Fibroblast of skin of right quadriceps (primary cell): ENCODE measurements at regions not wholly inside any gene's neighbourhood (a gene's known extent, or its start where the extent isn't known, plus 50 kb on each side); places are given as distances from the start of the nearest gene placed in this dataset.
"Not testable (repeated sequence)": the region's sequence is repeated elsewhere in the genome, so short reads cannot be mapped to it uniquely, and the experiment has no call there.

Experiments
- DNase-seq: peaks from one replicate; pipeline ENCODE4 v3.0.0-alpha.2; 2013

DNA sequence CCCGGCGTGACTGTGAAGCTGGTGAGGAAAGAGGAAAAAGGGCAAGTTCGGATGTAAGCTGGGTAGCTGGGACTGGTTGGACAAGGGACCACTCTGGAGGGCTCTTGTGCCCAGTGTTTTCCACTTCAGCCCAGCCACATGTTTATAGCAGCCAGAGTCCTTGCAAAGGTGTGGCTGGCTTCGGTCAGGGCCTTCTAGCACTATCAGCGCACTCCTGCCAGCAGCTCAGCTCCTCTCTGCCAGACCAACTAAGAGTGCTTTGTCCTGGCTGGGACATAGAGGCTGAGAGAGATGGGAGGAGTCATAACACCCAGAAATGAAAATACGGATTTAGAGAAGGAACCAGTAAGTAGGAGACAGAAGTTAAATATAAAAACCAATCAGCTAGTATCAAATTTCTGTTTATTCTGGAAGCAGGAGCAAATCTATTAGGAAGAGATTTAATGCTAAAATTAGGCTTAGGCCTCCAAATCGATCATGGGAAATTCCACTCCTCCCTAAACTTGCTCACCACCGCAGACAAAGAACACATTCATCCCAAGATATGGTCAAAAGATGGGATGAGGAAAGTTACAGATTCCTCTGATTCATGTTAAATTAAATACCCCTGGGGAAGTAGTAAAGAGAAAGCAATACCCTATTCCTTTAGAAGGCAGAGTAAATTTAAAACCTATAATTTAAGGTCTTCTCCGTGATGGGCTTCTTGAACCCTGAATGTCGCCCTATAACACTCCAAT lies 135.0 kb downstream of the RALA start:
- no peak for DNase-seq

DNA sequence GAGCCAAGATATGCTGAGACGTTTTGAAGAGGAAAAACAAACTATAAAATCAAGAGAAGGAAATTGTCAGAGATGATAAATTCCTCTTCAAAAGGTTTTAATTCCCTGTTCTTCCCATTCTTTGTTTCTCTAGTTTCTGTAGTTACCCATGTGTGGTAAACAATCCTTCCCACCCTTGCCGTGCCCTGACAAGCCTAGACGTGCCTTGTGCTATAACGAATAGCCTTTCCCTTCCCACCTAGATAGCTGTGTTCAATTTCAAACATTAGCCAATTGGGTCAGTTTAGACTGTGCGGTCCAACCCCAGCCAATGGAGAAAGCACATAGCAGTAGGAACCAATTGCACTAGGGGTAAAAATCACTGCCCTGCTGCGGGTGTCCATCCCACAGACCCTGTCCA lies 138.1 kb downstream of the RALA start:
- DNase-seq, result no peak

DNA sequence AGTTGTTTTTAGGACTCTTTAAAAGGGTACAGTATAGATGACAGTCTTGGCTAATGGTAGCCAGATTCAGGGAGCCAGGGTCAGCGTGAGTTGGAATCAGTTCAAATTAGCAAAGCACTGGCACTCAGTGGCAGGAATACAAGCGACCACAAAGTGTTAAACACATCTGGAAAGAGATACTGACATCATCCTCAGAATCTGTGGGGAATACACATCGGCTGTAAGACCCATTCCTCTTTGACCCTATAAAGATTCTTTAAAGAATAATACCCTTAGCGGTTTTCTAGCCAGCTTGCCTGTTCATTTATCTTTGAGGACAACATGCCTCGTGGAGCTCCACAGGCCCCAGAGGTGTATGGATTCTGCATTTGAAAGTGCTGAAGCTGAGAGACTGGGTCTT lies 139.1 kb downstream of the RALA start:
- peak; percentile 39 for DNase-seq

DNA sequence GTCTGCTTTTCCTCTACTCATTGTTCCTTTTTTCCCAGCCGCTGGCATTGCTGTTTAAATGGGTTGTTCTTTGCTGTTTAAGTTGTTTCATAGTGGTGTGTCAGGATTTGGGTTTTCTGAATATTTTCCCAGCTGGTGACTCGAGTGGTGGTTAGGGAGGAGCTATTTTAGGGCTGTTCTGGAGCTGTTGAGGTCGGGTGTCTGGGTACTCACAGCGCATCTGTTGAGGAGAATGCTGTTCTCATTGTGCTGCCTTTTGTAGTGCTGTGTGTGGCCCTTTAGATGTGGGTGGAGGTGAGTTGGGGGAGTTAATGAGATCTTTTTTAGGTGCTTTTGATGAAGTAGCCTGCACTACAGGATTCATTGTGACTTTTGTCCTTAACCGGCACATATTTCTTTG lies 139.5 kb downstream of the RALA start:
- DNase-seq, result peak; percentile 43

DNA sequence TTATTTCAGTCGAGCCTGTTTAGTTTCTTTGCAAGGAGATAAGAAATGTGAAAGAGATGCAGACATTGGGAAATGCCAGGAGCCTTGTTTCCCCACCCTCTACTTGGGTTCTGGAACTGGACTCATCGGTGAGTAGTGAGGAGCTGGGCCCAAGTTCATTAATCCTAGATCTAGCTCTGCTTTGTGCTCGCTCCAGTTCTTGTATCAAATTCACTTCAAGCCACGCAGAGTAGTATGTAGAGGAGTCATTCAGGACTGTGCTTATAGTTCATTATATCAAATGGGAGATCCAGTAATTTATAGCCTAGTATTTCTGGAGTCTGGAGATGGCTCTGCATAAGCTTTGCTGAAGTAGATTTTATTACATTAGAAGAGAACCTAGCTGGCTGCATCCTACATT lies 142.5 kb downstream of the RALA start:
- not testable (repeated sequence) for DNase-seq

DNA sequence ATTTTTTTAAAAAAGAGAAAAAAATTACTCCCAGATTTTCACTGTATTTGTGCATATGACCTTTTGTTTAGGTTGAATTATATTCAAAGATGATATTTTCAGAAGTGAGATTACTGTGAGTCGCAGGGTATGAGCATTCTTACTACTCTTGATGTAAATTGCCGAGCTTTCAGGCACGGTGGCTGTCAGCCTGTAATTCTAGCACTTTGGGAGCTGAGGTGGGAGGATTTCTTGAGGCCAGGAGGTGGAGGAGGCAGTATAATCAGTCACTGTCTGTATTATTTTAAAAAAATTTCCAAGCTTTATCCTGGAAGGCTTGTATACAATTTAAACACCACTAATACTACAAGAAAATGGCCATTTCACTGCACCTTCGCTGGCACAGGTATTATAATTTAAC lies 145.1 kb downstream of the RALA start:
- DNase-seq, result not testable (repeated sequence)

DNA sequence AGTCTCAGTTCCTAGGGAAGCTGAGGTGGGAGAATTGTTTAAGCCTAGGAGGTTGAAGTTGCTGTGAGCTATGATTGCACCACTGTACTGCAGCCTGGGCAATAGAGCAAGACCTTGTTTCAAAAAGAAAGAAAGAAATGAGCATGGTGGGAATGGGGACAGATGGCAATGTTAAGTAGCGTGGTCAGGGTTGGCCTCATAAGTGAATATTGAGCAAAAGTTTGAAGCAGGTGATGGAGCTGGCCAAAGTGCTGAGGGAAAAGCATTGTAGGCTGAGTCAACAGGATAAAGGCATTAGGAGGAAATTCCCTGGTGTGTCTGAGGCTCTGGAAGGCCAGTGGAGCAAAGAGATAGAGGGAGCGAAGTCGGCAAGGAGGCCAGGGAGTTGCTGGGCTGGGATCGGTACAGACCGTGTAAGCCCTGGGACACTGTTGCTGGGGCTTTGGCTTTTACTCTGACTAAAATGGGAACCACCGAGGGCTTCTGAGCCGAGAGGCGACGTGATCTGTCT lies 151.0 kb downstream of the RALA start:
- not testable (repeated sequence) for DNase-seq

DNA sequence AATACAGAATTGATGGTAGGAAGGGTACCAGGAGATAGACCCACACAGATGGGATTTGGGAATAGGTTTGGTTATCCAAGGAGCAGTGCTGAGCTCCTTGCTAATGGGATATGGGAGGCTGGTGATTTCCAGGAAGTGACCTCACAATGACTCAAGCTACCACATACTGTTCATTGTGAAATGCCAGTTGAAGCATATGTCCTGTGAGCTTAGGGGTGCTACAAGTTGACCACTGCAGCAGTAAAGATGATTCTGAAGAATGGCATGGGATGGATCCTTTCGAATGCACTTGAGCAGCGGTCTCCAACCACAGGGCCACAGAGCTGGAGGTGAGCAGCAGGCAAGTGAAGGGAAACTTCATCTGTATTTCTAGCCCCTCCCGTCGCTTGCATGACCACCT lies 158.2 kb downstream of the RALA start:
- DNase-seq, result peak; percentile 37

DNA sequence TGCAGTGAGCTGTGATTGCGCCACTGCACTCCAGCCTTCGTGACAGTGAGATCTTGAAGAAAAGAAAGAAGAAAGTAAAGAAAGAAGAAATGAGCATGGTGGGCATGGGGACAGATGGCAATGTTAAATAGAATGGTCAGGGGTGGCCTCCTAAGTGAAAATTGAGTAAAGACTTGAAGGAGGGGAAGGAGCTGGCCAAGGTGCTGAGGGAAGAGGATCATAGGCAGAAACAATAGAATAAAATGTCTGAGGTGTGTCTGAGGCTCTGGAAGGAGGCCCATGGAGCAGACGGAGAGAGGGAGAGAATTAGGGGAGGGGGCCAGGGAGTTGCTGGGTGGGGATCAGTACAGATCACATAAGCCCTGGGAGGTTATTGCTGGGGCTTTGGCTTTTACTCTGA lies 163.1 kb downstream of the RALA start:
- not testable (repeated sequence) for DNase-seq

DNA sequence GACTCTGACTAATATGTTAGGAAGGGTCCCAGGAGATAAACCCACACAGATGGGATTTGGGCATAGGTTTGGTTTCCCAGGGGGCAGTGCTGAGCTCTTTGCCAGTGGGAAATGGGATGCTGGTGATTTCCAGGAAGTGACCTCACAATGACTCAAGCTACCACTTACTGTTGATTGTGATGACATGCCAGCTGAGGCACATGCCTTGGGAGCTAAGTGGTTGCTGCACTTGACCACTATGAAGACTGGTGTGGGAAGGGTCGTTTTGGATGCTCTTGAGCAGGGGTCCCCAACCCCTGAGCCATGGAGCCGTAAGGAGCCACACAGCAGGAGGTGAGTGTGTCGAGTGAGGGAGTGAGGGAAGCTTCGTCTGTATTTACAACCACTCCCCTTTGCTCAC lies 159.0 kb upstream of the CDK13 start:
- peak; percentile 18 for DNase-seq

DNA sequence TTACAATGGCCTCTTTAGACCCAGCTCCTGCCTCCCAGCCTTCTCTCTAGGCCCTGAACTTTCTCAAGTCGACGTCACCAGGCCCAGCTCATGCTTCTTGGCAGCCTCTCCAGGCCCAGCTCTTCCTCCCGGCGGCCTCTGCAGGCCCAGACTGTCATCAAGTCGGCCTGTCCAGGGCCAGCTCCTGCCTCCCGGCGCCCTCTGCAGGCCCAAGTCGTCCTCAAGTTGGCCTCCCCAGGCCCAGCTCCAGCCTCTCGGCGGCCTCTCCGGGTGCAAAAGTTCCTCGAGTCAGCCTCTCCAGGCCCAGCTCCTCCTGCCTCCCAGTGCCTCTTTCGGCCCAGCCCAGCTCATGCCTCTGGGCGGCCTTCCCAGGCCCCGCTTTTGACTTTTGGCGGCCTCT lies 158.1 kb upstream of the CDK13 start:
- peak; percentile 6 for DNase-seq

DNA sequence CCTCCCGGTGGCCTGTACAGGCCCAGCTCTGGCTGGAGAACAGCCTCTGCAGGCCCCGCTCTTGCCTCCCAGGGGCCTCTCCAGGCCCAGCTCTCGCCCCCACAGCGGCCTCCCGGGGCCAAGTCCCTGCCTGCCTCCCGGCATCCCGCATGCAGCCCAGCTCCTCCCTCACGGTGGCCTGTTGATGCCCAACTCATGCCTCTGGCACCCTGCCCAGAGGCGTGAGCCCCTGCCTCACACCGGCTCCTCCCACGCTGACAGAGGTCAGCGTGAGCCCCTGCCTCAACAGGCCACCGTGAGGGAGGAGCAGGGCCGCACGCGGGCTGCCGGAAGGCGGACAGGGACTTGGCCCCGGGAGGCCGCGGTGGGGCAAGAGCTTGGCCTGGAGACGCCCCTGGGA lies 157.0 kb upstream of the CDK13 start:
- DNase-seq, result not testable (repeated sequence)

DNA sequence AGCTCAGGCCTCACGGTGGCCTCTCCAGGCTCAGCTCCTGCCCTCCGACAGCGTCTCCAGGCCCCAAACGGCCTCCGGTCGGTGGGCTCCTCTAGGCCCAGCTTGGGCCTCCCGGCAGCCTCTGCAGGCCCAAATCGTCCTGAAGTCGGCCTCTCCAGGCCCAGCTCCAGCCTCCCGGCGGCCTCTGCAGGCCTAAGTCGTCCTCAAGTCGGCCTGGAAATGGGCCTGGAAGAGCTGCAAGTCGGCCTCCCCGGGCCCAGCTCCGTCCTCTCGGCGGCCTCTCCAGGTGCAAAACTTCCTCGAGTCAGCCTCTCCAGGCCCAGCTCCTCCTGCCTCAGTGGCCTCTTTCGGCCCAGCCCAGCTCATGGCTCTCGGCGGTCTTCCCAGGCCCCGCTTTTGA lies 156.2 kb upstream of the CDK13 start:
- not testable (repeated sequence) for DNase-seq

DNA sequence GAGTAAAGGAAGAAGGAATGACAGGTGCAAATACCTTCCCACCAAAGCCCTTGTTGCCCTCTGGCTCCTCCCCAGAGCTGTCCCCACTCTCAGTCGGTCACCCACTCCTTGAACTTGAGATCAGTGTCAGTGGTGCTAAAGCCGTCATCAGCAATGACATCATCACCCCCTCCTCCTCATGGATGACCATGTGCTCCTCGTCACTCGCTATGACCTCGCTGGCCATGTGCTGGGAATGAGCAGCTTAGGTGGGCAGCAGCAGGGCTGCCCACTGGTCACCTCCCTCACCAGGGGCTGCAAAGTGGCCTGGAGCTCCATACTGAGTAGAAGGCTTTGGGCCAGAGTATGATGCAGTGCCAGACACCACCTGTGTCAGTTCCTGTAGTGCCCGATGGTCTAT lies 153.1 kb upstream of the CDK13 start:
- not testable (repeated sequence) for DNase-seq

DNA sequence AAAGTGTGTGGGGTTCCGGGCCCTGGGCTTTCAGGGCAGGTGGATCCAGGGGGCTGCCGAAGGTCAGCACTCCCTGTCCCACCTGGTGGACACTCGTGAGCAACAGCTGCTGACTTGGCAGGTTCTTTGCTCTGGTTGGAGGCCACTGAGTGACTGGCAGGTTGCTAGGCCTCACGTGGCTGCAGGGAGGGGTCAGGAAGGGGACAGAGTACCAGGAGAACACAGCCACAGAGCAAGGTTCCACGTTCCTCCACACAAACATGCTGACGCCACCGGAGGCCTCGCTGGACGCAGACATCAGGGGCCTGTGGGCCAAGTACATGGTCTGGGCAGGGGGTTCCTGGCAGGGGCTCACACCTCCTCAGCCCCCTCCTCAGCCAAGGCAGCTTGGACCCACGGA lies 152.0 kb upstream of the CDK13 start:
- not testable (repeated sequence) for DNase-seq

DNA sequence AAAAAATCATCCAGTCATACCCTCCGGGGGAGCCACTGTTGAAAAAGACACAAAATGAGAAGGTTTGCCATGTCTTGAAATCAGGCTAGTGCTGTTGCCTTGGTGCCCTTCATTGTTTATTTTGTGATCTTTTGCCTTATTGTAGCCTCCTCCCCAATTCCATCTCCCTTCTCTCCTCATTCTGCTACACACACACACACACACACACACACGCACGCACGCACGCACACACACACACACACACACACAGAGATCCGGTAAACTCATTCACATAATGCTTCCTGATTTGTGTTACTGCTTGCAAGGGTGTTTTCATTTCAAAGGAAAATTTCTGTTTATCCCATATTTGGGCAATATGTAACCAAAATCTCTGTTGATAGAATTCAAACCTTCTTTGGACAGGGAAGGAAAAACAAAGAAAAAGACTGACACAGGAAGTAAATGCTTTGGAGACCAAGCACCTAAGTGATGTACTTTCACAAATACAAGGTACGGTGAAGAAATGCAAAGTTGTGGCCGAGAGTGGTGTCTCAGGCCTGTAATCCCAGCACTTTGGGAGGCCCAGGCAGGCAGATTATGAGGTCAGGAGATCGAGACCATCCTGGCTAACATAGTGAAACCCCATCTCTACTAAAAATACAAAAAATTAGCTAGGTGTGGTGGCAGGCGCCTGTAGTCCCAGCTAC lies 141.1 kb upstream of the CDK13 start:
- DNase-seq, result no peak

DNA sequence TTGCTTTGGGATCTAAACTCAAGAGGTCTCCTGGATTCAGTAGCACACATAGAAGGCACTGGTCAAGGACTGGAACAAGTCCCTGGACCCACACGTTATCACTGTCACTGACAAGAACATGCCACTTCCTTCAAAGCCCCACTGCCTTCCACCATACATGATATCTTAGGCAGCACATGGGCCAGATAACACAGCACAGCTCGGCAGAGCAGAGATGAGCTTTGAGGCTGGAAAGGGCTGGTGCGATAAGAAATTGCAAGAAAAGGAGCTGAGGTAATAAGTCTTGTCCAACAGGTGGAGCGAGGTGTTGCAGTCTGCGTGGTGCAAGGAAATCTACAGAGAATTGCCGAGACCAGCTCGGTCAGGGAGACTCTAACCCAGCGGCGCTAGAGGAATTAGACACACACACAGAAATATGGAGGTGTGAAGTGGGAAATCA lies 139.8 kb upstream of the CDK13 start:
- no peak for DNase-seq

DNA sequence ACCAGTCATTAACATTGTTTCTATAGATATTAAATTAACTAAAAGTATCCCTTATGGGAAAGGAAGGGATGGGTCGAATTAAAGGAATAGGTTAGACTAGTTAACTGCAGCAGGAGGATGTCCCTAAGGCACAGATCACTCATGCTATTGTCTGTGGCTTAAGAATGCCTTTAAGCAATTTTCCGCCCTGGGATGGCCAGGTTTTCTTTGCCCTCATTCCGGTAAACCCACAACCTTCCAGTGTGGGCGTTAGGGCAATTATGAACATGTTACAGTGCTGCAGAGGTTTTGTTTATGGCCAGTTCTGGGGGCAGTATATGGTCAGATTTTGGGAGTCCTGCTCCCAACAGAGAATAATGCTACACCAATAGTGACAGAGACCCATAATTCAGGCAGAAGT lies 139.3 kb upstream of the CDK13 start:
- no peak for DNase-seq

DNA sequence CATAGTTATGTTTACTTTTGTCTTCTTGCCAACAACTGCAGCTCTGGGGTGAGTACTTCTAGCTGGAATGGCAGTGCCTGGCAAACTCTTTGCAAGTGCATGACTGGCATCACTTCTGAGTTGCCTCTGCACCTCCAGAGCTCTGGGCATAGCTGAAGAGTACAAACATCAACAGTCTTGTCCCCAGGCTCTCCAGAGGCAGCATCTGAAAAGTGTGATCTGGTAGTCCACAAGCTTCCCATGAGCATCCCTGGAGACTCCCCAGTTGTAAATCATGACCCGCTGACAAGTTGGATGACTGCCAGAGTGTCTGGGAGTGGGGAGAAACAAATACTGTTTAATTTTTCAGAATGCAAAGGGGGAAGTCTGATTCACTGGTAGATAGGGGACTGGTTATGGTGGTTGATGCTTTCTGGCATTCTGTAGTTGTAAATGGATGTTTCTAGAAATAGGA lies 138.9 kb upstream of the CDK13 start:
- DNase-seq, result peak; percentile 86

DNA sequence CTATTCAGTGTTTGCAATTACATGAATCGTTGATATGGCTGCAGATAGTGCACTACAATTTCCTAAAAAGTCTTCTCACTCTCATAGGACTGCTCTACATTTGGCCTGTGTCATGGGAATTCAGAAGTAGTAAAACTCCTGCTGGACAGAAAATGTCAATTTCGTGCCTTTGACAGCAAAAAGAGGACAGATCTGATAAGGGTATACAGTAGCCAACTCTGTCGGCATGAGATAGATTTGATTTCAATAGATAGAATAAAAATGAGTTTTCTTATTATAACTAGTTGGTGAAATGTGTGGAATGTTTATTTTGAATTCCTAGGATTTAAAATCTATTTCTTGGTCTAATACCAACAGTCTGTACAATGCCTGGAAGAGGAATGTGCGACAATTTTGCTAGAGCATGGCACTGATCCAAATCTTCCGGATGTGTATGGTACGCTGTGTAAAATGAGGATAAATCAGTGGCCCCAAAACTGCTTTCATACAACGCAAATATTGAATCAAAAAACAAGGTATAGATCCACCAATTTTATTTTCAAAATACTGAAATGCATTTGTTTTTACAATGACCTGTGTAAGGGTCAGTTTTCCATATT lies 133.5 kb upstream of the CDK13 start:
- no peak for DNase-seq

DNA sequence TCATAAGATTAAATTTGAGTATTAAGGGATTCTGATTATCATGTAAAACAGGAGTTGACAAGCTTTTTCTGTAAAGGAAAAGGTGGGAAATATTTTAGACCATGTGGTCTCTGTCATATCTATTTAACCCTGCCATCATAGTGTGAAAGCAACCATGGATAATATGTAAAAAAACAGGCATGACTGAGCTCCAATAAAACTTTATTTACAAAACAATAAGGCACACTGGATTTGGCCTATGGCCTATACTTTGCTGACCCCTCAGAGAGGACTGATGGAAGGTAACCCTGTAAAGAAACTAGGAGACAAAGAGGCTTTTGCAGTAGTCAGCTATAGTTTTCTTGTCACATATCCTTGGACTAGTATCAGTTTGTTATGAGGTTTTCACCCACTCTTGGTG lies 130.5 kb upstream of the CDK13 start:
- DNase-seq, result no peak

DNA sequence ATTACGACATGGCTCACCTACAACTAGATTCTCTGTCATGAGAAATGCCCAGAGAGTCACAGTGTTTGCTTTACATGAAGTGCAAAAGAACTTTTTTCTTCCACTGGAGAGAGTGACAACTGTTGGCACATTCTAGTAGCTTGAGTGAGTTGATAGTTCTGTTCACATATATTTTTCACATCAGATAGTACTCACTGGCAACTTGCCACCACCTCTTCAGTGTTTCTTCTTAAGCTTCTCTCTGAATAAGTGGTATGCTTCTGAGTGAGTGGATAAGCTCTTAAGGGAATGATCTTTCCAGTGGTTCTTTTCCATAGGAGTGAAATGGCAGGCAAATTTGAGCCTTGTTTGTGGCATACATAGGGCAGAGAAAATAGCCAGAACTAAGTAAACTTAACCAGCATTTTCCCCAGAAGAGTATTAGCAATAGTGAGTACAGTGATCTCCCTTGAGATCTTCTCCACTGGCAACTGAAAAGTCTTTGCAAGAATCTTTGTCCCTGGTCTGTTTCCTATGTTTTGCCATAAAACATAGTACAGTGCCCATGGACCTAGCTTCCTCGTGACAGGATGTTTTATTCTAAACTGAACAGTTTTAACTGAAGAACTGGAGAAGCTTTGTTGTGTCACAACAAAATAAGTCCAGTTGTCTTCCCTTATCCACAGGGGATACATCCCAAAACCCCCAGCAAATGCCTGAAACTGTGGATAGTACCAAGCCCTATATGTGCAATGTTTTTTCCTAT lies 125.4 kb upstream of the CDK13 start:
- DNase-seq, result no peak

DNA sequence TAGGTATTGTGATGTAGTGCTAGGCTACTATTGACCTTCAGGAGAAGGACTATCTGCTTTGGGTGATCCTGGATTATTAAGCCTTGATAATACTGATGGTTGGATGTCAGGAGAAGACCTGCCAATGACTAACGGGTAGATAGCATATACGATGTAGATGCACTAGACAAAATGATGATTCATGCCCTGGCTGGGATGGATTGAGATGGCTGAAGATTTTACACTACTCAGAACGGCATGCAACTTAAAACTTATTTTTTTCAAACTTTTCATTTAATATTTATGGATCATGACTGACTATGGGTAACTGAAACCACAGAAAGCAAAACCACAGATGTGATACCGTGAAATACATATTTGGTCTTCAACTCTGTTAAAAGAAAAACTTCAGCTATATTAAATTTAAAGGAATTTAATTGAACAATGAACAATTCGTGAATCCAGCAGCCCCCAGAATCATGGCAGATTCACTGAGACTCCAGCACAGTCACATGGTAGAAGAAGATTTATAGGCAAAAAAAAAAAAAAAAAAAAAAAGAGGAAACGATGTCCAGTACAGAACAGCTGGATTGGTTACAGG lies 124.6 kb upstream of the CDK13 start:
- no peak for DNase-seq
